Jurkat, Clone E6-1 (cell line): ENCODE measurements at regions not wholly inside any gene's neighbourhood (a gene's known extent, or its start where the extent isn't known, plus 50 kb on each side); places are given as distances from the start of the nearest gene placed in this dataset.
"Not testable (repeated sequence)": the region's sequence is repeated elsewhere in the genome, so short reads cannot be mapped to it uniquely, and the experiment has no call there.

ENCODE experiments used
- DNase-seq: peaks from one replicate; pipeline ENCODE4 v3.0.0-alpha.2; 2011; ENCODE audit warnings: low read depth, low spot score
- H3K4me3 ChIP-seq: 2 replicates; pipeline ENCODE4 v1.5.1; 2011; ENCODE audit warnings: mild to moderate bottlenecking, low read length, control low read depth, moderate library complexity

- H3K4me3 ChIP-seq, result no peak overlapping the region
- DNase-seq, result no peak
Observed at GRCh38 chr4:20196476-20196875, 55.2 kb upstream of the SLIT2 start.

DNA sequence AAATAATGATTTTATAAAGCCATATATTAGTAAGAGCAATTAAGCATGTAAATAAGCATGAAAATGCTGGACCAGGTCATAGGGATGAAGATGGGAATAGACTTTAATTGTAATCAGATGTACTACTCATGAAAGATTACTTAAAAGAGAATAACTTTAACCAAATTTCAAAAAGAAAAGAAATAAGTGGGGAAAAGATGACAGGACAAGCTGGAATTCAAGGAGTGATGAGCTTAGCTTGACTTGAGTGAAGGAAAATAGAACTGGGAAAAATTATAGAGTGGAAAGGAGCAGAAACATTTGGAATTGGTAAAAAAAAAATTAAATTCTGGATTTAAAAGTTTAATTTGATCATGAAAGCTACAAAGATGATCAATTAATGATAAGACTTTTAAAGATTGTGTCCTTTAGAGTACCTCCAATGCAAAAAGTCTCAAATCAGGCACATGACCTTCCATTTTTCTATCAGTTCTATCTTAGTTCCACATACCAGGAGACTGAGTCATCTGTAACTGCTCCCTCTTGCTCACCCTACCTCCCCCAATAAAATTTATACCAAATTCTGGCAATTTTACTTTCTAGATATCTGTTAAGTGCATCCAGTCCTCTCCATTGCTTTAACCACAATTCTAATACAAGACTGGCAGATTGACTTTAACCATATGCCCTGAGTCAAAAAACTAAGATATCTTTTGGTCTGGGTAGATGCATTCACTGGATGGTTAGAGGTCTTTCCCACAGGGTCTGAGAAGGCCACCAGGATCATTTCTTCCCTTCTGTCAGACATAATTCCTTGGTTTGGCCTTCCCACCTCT, 56.4 kb upstream of the SLIT2 start:
- no peak overlapping the region for H3K4me3 ChIP-seq
- DNase-seq, result no peak

- H3K4me3 ChIP-seq, result no peak overlapping the region
- no peak for DNase-seq
Observed at GRCh38 chr4:20194123-20195013, 57.3 kb upstream of the SLIT2 start.

DNA sequence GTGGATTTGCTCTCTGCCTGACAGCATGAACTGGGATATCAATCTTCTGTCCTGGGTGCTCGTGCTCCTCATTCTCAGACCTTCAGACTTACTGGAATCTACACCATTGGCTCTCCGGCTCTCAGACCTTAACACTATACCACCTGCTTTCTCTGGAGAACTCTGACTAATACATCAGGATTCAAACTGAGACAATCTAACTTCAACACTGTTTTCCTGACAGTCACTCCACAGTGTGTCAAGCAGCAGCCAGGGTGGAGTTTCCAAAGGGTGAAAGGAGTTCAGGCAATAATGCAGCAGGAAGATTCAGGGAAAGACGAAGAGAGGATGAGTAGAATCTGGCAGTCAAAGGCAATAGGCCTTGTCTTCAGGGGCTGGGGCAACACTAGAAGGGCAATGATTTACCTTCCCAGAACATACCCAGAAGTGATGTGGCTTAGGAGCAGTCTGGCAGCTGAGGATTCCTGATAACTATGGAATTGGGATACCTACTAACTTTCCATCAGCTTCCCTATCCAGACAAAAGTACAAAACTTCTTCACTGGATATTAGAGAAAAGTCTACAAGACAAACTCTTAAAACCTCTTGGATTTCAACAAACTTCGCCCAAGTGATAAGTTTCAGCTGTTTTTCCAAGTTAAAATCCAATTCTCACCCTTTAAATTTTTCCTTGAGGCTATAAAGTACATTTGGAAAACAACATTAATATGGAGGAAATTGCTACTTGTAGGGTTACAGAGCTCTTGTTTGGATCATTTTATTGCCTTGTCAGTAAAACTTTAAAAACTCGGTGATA, 58.4 kb upstream of the SLIT2 start:
- no peak for DNase-seq
- no peak overlapping the region for H3K4me3 ChIP-seq

DNA sequence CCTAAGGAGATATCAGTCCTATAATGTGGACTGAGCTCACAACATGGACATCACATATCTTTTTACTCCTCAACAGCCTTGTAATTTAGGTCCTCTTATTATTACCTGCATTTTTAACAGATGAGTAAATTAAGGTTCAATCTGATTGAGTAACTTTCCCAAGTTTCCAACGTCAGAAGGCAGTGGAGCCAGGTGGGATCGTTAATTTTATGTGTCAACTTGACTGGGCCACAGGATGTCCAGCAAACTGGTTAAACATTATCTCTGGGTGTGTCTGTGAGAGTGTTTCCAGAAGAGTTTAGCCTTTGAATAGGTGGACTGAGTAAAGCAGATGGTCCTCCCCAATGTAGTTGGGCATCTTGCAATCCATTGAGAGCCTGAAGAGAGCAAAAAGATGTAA, 59.0 kb upstream of the SLIT2 start:
- no peak for DNase-seq
- no peak overlapping the region for H3K4me3 ChIP-seq

DNA sequence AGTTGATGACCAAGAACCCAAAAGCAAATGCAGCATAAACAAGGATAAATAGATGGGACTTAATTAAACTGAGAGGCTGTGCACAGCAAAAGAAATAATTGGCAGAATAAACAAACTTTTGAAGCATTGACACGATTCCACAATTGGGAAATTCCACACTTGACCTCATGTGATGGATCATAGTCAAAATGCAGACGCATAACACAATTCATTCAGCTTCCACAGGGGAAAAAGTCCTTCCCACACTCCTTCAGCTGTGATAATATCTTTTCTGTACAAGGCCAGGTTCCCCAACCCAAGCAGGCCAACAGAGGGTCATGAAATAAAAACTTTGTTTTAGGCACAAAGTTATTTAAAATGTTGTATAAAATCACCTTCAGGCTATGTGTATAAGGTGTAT, 66.6 kb upstream of the SLIT2 start:
- no peak overlapping the region for H3K4me3 ChIP-seq
- no peak for DNase-seq

- not testable (repeated sequence) for DNase-seq
Observed at GRCh38 chr4:20183131-20183530, 68.6 kb upstream of the SLIT2 start.

GRCh38 chr4:20181926-20182325, 69.8 kb upstream of the SLIT2 start:
- H3K4me3 ChIP-seq, result no peak overlapping the region
- no peak for DNase-seq

More at GRCh38 chr4:20183131-20183530, 68.6 kb upstream of the SLIT2 start:
- not testable (repeated sequence) for H3K4me3 ChIP-seq

DNA sequence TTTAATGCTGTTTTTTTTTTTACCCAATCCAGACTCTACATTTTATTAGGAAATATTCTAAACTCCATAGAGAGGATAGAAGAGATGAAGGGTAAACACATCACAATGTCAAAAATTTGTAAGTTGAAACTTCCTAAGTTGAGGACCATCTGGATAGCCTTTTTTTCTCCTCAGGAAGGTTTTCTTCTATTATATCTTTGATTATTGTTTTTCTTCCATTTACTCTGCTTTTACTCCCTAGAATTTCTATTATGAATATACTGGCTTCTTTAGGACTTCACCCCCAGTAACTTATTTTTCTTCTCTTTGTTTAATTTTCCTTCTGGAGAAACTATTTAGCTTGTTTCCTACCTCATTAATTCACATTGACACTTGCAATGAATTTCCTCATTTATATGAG, 71.2 kb upstream of the SLIT2 start:
- H3K4me3 ChIP-seq, result no peak overlapping the region
- DNase-seq, result no peak

- no peak for DNase-seq
- no peak overlapping the region for H3K4me3 ChIP-seq
Observed at GRCh38 chr4:20178902-20179576, 72.7 kb upstream of the SLIT2 start.

GRCh38 chr4:20176881-20177280, 74.8 kb upstream of the SLIT2 start:
- H3K4me3 ChIP-seq, result no peak overlapping the region
- DNase-seq, result no peak

GRCh38 chr4:20172070-20172760, 79.5 kb upstream of the SLIT2 start:
- H3K4me3 ChIP-seq, result no peak overlapping the region
- DNase-seq, result no peak

- no peak for DNase-seq
- H3K4me3 ChIP-seq, result no peak overlapping the region
Observed at GRCh38 chr4:20166544-20166943, 85.2 kb upstream of the SLIT2 start.

DNA sequence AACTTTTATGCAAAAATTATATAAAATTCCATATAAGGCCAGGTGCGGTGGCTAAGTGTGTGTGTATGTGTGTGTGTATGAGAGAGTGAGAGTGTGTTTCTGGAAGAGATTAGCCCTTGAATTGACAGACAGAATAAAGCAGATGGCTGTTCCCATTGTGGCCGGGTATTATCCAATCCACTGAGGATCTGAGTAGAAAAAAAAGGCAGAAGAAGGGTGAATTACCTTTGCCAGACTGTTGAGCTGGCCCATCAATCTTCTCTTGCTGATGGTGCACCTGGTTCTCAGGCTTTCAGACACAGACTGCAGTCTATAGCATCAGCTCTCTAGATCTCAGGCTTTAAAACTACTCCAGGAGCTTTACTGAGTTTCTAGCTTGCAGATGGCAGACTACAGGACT, 92.2 kb upstream of the SLIT2 start:
- H3K4me3 ChIP-seq, result no peak overlapping the region
- DNase-seq, result no peak

GRCh38 chr4:20158195-20158594, 93.5 kb upstream of the SLIT2 start:
- H3K4me3 ChIP-seq, result no peak overlapping the region
- DNase-seq, result no peak

DNA sequence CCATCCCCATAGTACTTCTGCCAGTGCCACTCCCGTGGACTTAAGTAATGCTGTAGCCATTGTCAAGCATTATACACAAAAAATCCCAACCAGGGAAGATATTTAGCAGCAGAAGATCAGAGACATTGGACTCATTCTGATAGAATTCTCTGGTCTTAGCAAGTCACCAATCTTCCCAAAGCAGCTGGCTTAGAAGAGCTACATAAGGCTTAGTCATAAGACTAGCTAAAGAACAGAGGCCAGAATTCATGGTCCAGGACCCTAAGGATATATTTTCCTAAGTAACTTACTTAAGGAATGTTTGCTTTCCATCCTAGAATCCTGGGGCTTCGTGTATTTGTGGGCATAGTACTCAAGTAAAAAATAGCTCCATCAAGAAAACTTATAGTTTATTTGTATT, 100.3 kb upstream of the SLIT2 start:
- no peak for DNase-seq
- no peak overlapping the region for H3K4me3 ChIP-seq

GRCh38 chr4:20149143-20149542, 102.6 kb upstream of the SLIT2 start:
- DNase-seq, H3K4me3 ChIP-seq: not testable (repeated sequence)

DNA sequence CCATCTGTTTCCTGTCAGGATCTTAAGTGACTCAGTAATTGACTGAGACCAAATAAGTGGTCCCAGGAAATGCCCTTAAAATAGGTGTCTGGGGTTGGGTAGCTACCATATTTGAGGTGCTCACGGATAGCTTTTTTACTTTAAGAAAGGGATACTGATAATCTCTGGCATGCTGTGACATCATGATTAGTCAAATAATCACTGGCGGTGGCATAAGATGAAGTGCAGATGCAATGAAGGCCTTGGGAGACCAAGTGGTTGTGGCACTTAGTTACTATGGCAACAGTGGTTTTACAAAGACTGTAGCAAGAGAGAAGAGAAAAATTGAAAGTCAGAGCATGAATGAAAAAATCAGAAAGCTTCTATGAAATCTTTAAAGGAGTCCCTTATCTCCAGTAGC, 114.5 kb upstream of the SLIT2 start:
- DNase-seq, result no peak
- H3K4me3 ChIP-seq, result no peak overlapping the region

DNA sequence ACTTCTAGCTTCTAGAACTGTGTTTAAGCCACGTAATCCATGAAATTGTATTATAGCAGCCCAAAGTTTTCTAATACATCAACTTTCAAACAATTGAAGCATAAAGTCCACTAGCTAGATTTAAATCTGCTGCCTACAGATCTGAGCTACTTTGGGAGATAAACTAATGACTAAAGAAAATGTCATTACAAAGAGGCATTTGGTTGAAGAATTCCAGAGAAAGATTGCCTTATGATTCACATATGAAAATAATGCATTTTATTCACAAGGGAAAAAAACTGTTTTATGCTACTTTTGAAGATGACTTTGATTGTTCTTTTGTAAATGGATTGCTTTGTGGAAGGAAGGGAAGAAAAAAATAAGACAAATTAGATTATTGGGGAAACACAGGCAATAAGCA, 124.1 kb upstream of the SLIT2 start:
- H3K4me3 ChIP-seq, result no peak overlapping the region
- DNase-seq, result no peak
